GM19438 (cell line): ENCODE measurements at regions not wholly inside any gene's neighbourhood (a gene's known extent, or its start where the extent isn't known, plus 50 kb on each side); places are given as distances from the start of the nearest gene placed in this dataset.

ENCODE experiments used
- ATAC-seq: cut with Tn5 transposase; IDR thresholded peaks from one replicate; pipeline ENCODE4 v1.9.1; 2021; ENCODE audit warnings: low read depth; ENCODE audit not compliant: unreplicated experiment

GRCh38 chr3:17967111-17967510, 224.7 kb upstream of the TBC1D5 start:
- ATAC-seq: no peak

GRCh38 chr3:17965331-17965730, 222.9 kb upstream of the TBC1D5 start:
- ATAC-seq: no peak

DNA sequence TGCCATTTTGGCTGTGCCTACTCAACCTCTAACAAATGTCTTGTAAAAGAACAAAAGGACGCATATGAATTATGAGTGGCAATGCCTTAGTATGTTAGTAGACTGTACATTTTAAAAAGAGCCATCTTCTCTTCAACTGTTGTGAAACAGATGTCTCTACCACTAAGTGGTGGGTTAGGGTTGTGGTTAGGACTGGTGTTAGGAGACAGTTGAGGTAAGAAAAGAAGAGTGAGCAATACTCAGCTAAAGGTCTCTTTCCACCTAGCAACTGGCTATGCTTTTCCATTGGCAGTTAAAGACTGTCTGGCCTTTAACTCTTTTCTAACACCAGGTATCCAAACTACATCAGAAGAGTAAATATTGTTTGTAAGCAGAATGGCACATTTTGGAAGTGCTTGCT, 221.7 kb upstream of the TBC1D5 start:
- no peak for ATAC-seq

DNA sequence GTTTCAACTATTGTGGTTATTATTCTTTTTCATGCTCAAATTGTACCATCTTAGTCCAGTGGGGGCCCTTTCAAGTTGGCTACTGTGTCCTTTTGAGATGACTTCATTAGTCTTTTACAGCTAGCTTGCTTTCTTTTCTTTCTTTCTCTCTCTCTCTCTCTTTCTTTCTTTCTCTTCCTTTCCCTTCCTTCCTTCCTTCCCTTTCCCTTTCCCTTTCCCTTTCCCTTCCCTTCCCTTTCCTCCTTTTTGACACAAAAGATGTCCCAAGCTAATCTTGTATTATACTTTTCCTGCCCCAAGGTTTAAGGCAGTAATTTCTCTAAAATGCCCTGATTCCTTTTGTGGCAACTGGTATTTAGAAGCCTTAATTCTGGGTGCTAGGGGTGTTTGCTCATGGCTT, 213.0 kb upstream of the TBC1D5 start:
- no peak for ATAC-seq

DNA sequence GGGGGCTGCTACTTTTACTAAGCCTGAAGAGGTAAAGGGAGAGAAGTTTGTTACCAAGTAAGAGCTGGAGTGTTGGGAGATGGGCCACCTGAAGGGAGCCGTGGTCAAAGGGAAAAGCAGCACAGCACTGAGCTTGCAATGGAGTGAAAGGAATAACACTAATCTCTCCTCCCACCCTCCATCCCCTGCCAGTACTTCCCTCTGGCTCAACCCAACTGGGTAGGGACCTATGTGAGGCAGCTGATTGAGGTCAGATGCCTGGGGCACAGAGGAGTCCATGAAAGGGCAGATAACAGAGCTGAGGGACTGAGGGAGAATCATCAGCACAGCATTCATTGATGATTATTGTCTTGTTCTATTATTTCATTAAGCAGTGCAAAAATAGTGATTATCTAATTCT, 212.4 kb upstream of the TBC1D5 start:
- no peak for ATAC-seq

GRCh38 chr3:17951241-17951640, 208.8 kb upstream of the TBC1D5 start:
- ATAC-seq: no peak

DNA sequence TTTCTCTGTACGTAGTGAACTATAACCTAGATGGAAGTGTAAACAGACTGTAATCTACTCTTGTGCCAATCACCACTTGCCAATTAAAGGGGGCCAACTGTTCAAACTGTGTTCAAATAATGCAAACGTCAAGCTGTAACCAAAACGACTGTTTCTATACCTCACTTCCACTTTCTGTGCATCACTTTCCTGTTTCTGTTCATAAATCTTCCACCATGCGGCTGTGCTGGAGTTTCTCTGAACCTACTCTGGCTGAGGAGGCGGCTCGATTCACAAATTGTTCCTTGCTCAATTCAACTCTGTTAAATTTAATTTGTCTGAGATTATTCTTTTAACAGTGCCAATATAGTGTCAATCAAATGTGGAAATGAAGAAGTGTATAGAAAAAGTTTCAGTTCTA, 206.7 kb upstream of the TBC1D5 start:
- ATAC-seq: no peak

GRCh38 chr3:17947833-17948232, 205.4 kb upstream of the TBC1D5 start:
- ATAC-seq: no peak

DNA sequence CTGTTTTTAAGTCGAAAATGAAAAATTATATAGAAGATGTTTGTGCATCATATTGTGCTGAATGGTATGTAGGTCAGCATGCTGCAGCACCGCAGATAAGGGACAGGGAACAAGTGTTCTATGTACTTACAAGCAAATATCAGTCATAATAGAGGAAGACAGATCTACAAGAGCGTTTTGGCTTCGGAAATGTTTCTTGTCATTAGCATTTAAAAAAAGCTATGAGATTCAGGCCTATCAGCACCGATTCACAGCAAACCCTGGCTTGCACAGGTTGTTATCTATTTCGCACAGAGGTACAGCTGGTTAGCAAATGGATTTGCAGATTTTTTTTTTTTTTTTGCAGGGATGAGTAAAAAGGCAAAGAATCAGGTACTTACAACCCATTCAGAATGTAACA, 204.2 kb upstream of the TBC1D5 start:
- ATAC-seq: no peak

- no peak for ATAC-seq
Measured at GRCh38 chr3:17945799-17946399, 203.5 kb upstream of the TBC1D5 start.

DNA sequence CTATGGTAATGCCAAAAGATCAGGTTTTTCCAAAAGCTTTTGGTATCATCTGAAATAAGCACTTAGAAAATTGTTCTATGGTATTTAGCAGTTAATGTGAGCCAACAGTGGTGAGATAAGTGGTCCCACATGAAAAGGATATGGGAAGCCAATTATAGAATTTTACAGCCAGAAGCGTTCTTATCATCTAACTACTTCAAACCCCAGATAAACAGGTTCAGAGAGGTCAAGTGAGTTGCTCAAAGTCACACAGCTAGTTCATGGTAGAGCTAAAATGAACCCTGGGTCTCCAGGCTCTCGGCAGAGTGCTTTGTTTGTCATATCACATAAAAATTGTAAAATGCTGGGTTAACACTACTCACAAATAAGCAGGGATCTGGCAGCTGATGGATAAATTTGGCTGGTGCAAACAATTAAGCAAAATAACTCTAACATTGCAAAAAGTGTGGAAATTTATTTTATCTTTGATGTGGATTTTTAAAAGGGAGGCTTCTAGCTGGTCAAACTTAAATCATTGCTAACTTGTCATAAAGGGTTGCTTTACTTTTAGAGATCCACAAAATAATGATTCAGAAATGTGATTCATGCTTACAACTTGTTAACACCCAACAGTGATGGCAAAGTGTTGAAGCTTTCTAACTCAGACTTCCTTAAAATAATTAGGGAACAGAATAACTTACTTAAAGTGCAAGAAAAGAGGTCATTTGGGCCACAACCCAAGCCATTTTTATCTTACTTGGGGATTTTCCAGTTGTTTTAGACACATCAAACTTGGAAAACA, 202.8 kb upstream of the TBC1D5 start:
- ATAC-seq: no peak

GRCh38 chr3:17942856-17943255, 200.4 kb upstream of the TBC1D5 start:
- no peak for ATAC-seq

- ATAC-seq: no peak
Measured at GRCh38 chr3:17941766-17942165, 199.3 kb upstream of the TBC1D5 start.

DNA sequence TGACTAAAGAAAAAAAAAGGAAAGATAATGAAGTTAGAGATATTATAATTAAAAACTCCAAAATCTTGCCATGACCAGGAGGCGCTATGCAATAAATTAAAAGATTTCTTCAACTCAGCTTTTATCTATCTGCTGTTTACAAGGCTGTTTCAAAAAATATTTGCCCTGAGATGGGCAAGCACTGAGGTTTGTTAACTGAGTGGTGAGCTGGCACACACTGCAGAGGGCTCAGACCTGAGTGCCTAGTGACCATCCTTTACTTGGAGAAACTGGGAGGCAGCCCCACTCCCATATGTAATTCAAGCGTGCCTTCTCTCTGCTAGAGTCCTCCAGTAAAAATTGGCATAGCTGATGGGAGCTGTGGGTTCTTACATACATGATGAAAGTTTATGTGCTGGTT, 198.7 kb upstream of the TBC1D5 start:
- no peak for ATAC-seq

DNA sequence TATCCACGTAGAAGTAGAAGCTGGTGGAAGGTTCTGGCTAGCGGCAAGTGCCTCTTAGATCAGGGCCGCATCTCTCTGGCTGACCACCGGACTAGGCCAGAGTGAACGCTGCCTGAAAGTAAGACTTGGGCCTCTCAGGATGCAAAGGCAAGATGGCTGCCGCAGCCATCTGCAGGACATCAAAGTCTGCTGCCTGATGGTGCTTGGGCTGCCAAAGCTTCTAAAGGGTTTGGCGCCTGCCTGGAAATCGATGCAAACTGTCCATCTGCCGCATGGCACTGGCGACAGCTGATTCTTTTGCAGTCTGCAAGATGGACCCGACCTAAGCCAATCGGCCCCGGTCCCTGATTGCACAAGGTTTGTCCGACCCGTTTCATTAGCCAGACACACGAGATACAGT, 196.7 kb upstream of the TBC1D5 start:
- ATAC-seq: no peak

DNA sequence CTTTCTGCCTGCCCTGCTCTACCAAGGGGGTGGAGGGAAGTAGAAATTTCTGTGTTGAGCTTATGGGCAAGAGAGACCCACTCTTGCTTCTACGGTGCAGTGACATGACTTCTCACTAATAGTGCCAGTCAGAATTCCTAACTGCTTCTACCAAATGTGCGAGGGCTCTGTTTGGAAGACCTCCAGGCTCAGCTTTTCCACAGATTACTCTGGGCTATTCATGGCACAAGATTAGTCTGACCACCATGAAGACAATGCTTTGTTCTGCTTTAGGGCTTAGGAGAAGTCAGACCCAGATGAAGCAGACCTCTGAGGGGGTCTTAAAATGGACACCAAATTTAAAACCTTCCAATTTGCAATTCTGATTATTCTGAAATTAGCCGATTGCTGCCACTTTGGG, 195.9 kb upstream of the TBC1D5 start:
- no peak for ATAC-seq

DNA sequence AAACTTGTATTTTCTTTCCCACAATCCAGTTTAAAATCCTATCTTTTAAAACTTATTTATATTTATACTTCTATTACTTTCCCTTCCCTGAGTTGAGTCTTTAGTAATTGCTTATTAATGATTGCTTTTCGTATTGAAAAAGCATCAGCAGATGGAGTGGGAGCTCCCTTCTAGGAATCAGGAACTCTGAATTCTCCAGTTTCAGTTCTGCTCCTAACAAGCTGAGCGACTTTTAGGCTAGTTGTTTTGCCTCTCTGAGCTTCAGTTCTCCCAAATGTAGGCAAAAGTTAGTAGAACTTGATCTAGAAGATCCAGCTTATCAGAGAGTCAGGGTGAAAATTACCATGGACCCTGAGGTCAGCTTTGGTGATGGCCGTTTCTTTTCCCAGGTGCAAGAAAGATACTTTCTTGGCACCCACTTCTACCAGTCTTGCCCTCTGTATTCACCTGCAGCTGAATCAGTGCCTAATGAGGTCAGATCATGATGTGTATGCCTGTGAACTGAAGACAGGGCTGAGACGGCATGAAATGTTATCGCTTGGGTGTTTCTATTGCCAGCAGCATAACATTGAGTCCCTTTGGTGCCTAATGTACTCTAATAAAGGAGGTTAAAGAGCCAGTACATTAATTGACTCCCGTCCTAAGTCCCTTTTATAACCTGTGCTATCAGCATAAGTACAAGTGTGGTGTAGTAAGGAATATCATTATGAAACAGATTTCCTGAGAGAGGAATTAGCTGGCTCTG, 194.5 kb upstream of the TBC1D5 start:
- no peak for ATAC-seq

- ATAC-seq: no peak
Measured at GRCh38 chr3:17935222-17935621, 192.8 kb upstream of the TBC1D5 start.

GRCh38 chr3:17932136-17932771, 189.8 kb upstream of the TBC1D5 start:
- ATAC-seq: no peak

- ATAC-seq: no peak
Measured at GRCh38 chr3:17931131-17931530, 188.7 kb upstream of the TBC1D5 start.

GRCh38 chr3:17928502-17929145, 186.2 kb upstream of the TBC1D5 start:
- ATAC-seq: no peak
